ENCODE measurements at regions not wholly inside any gene's neighbourhood (a gene's known extent, or its start where the extent isn't known, plus 50 kb on each side); places are given as distances from the start of the nearest gene placed in this dataset.

GRCh38 chr6:164693944-164694343 is 615.5 kb downstream of the C6orf118 start:
- TF ChIP-seq, protein P1, sequence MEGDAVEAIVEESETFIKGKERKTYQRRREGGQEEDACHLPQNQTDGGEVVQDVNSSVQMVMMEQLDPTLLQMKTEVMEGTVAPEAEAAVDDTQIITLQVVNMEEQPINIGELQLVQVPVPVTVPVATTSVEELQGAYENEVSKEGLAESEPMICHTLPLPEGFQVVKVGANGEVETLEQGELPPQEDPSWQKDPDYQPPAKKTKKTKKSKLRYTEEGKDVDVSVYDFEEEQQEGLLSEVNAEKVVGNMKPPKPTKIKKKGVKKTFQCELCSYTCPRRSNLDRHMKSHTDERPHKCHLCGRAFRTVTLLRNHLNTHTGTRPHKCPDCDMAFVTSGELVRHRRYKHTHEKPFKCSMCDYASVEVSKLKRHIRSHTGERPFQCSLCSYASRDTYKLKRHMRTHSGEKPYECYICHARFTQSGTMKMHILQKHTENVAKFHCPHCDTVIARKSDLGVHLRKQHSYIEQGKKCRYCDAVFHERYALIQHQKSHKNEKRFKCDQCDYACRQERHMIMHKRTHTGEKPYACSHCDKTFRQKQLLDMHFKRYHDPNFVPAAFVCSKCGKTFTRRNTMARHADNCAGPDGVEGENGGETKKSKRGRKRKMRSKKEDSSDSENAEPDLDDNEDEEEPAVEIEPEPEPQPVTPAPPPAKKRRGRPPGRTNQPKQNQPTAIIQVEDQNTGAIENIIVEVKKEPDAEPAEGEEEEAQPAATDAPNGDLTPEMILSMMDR (IDR thresholded peaks at IDR 0.05): no peak
- H3K36me3 Mint-ChIP-seq (ENCODE audit: low read depth): no peaks in the 10 kb centered on the region
- peaks cover 6% of the 10 kb centered on the region for H3K9me3 Mint-ChIP-seq
- no peaks in the 10 kb centered on the region for H3K27me3 ChIP-seq (ENCODE audit: control insufficient read depth in 1 of 2, insufficient read depth in 2 of 2, low read length in 2 of 2)
- H3K36me3 ChIP-seq (ENCODE audit: insufficient read depth, low read length): no peaks in the 10 kb centered on the region
- H3K27ac Mint-ChIP-seq: no peak overlapping the region
- no peaks in the 10 kb centered on the region for H3K27me3 Mint-ChIP-seq
- intact Hi-C loops (cut with DNase I, micrococcal nuclease): no loop called here
- no peaks in the 10 kb centered on the region for H3K4me1 Mint-ChIP-seq (ENCODE audit: low read depth)
- H3K4me1 ChIP-seq (ENCODE audit: insufficient read depth, low read length): no peaks in the 10 kb centered on the region
- ChIA-PET POLR2A (no interaction called here), CTCF (no interaction called here)
- ATAC-seq (ENCODE audit: poor library complexity) (no peak), DNase-seq (no peak)
- no peak overlapping the region for H3K4me3 ChIP-seq (ENCODE audit: low read length)
- H3K9me3 ChIP-seq (ENCODE audit: control insufficient read depth in 1 of 2, insufficient read depth in 1 of 2, low read length in 2 of 2): no peaks in the 10 kb centered on the region
- no peak overlapping the region for H3K27ac ChIP-seq (ENCODE audit: low read depth in 1 of 2, low read length in 2 of 2)
- H3K4me3 Mint-ChIP-seq: no peak overlapping the region

- Histone ChIP-seq H3K36me3 (ENCODE audit: insufficient read depth, low read length) (no peaks in the 10 kb centered on the region), H3K4me1 (ENCODE audit: insufficient read depth, low read length) (no peaks in the 10 kb centered on the region), H3K27me3 (ENCODE audit: control insufficient read depth in 1 of 2, insufficient read depth in 2 of 2, low read length in 2 of 2) (no peaks in the 10 kb centered on the region), H3K9me3 (ENCODE audit: control insufficient read depth in 1 of 2, insufficient read depth in 1 of 2, low read length in 2 of 2) (no peaks in the 10 kb centered on the region), H3K4me3 (ENCODE audit: low read length) (no peak overlapping the region), H3K27ac (ENCODE audit: low read depth in 1 of 2, low read length in 2 of 2) (no peak overlapping the region)
- no peak for DNase-seq
- ChIA-PET POLR2A (no interaction called here), CTCF (no interaction called here)
- Mint-ChIP-seq H3K36me3 (ENCODE audit: low read depth) (no peaks in the 10 kb centered on the region), H3K4me1 (ENCODE audit: low read depth) (no peaks in the 10 kb centered on the region), H3K9me3 (peaks cover 6% of the 10 kb centered on the region), H3K27ac (no peak overlapping the region), H3K4me3 (no peak overlapping the region), H3K27me3 (no peaks in the 10 kb centered on the region)
- intact Hi-C loops (cut with DNase I, micrococcal nuclease): no loop called here
- ATAC-seq (ENCODE audit: poor library complexity): no peak
- TF ChIP-seq, protein P1 (IDR thresholded peaks at IDR 0.05): no peak
These were observed 616.5 kb downstream of the C6orf118 start for GRCh38 chr6:164692772-164693510.

GRCh38 chr6:164690702-164691500 is 618.5 kb downstream of the C6orf118 start:
- Histone ChIP-seq H3K4me3 (ENCODE audit: low read length) (no peak overlapping the region), H3K4me1 (ENCODE audit: insufficient read depth, low read length) (no peaks in the 10 kb centered on the region), H3K36me3 (ENCODE audit: insufficient read depth, low read length) (no peaks in the 10 kb centered on the region), H3K27me3 (ENCODE audit: control insufficient read depth in 1 of 2, insufficient read depth in 2 of 2, low read length in 2 of 2) (no peaks in the 10 kb centered on the region), H3K9me3 (ENCODE audit: control insufficient read depth in 1 of 2, insufficient read depth in 1 of 2, low read length in 2 of 2) (peaks cover 0 to 5% of the 10 kb centered on the region in 2 experiments), H3K27ac (ENCODE audit: low read depth in 1 of 2, low read length in 2 of 2) (no peak overlapping the region)
- H3K4me1 Mint-ChIP-seq (ENCODE audit: low read depth): no peaks in the 10 kb centered on the region
- POLR2A ChIA-PET: no interaction called here
- intact Hi-C loops (cut with DNase I, micrococcal nuclease): no loop called here
- TF ChIP-seq, protein P1 (IDR thresholded peaks at IDR 0.05): no peak
- no peaks in the 10 kb centered on the region for H3K36me3 Mint-ChIP-seq (ENCODE audit: low read depth)
- H3K27me3 Mint-ChIP-seq: no peaks in the 10 kb centered on the region
- no peak for DNase-seq
- H3K4me3 Mint-ChIP-seq: no peak overlapping the region
- peaks cover 6% of the 10 kb centered on the region for H3K9me3 Mint-ChIP-seq
- CTCF ChIA-PET: no interaction called here
- no peak overlapping the region for H3K27ac Mint-ChIP-seq
- ATAC-seq (ENCODE audit: poor library complexity): no peak

Data from CD4-positive, alpha-beta T cell (primary cell).